ENCODE measurements at regions not wholly inside any gene's neighbourhood (a gene's known extent, or its start where the extent isn't known, plus 50 kb on each side); places are given as distances from the start of the nearest gene placed in this dataset.
A peak's percentile ranks its signal among the peaks of the same experiment; 100 is the strongest.

- DNase-seq, result no peak
Observed at GRCh38 chr7:54810401-54810800, 51.4 kb upstream of the SEC61G start.

GRCh38 chr7:54811041-54811845, 52.2 kb upstream of the SEC61G start:
- no peak for DNase-seq

GRCh38 chr7:54811846-54812254, 52.8 kb upstream of the SEC61G start:
- no peak for DNase-seq

GRCh38 chr7:54812756-54813322, 53.8 kb upstream of the SEC61G start:
- no peak for DNase-seq

DNA sequence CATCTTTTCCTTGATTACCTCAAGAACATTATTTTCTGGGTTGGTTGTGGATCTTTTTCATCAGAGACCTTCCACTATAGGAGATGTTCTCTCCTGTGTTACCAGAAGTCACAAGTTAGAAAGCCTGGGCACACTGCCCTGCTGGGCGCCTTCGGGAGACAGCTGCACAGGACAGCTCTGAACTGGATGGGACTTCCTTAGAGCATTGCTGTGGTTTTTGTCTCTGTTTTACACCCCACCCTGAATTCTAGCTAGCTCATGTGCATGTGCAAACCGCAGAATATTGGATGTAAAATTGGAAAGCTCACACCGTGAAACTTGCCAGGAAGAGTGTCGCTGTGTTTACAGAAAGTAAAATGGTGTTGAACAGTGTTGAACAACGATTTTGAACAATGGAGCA, 54.4 kb upstream of the SEC61G start:
- no peak for DNase-seq

- no peak for DNase-seq
Observed at GRCh38 chr7:54814401-54814800, 55.4 kb upstream of the SEC61G start.

GRCh38 chr7:54817152-54817551, 58.1 kb upstream of the SEC61G start:
- DNase-seq, result no peak

DNA sequence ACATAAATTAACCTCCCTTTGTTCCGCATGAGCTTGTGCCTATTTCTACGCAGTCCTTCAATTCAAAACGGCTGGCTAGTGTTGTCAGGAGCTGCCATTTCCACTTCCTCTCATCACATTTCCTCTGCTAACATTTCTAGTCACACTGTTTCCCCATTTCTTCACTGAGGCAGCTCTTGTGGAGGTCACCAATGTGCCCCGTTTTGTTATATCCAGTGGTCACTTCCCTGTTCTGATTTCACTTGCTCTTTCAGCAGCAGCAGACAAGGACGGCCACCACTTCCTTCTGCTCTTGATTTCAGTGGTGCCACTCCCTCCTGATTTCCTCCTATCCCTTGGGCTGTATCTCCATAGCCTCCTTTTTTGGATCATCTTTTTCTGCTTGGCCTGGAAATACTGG, 64.8 kb upstream of the SEC61G start:
- peak; percentile 27 for DNase-seq

- no peak for DNase-seq
Observed at GRCh38 chr7:54824655-54825054, 65.6 kb upstream of the SEC61G start.

DNA sequence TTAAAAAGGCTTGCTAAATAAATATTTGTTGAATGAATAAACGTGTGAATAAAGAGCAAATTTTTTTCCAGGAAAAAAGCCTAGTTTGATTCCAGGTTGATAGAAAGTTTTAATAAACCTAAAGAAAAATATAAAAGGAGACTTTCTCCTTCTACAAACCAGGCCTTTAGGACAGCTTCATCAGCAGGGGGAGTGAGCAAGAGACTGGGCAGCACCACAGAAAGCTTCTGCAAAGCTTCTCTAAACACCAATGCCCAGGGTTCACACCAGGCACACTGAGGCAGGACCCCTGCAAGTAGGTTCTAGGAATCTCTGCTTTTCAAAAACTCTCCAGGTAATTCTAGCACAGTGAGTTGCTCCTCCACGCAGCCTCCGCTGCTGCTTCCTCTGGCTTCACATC, 66.4 kb upstream of the SEC61G start:
- DNase-seq, result no peak

DNA sequence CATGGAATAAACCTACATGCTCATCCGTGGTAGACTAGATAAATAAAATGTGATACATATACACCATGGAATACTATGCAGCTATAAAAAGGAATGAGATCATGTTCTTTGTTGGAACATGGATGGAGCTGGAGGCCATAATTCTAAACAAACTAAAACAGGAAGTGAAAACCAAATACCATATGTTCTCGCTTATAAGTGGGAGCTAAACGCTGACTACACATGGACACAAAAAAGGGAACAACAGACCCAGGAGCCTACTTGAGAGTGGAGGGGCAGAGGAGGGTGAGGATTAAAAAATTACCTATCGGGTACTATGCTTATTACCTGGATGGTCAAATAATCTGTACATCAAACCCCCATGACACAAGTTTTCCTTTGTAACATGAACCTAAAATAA, 68.7 kb upstream of the SEC61G start:
- no peak for DNase-seq

DNA sequence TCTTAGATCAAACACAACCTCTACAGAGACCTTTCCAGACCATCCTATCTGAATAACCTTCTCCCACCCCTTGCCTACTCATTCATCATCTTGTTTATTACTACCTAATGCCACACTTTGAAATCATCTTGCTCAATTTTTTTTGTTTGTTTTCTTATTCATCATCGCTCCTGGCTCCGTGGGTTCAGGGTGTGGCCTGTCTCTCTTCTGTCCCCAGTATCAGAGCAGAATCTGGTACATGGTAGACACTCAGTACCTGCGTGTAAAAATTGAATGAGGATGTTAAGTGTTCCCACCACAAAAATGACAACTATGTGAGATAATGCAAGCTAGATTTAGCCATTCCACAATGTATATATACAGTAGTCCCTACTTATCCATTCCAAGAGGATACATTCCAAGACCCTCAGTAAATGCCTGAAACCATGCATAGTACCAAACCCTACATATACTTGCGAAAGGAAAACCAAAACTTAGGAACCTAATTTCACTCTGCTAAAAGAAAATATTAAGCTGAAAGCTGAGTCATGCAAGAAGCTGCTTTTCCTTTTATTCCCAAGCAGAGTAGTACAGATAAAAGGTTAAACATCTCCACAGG, 72.1 kb upstream of the SEC61G start:
- no peak for DNase-seq

DNA sequence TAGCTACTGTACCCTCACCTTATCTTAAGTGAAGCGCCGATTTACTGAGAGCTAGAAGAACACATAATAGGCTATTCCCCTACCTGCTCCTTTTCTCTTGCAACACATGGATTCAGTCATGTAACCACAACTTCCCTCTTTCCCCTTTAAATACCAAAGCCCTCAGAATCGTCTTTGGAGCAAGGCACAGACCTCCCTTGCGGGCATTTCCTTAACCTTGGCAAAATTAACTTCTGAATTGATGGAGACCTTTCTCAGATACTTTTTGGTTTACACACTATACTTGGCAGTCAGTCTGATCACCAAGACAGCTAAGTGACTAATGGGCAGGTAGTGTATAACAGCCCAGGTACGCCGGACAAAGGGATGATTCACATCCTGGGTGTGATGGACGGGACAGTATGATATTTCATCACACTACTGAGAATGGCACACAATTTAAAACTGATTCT, 72.7 kb upstream of the SEC61G start:
- DNase-seq, result no peak

DNA sequence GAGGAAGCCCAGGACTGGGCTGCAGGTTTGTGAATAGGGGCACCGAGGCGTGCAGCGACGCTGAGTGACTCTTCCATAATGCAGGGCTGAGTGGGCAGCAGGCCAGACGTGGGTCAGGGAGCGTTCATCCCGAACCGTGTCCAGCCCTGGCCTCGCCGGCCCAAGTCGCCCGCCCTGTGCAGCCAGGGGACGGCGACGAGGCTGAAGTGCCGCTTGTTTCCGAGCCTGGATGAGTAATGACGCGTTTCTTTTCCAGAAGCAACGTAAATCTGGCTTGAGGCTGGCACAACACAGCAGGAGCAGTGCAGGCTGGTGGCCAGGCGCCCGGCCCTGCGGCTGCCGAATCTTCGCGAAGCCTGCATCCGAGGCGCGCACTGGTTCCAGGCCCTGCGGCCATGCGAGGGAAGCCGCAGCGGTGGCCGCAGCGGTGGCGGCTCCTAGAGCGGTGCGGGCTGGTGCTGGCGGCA, 74.0 kb upstream of the SEC61G start:
- no peak for DNase-seq

- no peak for DNase-seq
Observed at GRCh38 chr7:54837168-54837567, 78.2 kb upstream of the SEC61G start.

GRCh38 chr7:54837761-54838160, 78.8 kb upstream of the SEC61G start:
- DNase-seq, result no peak

DNA sequence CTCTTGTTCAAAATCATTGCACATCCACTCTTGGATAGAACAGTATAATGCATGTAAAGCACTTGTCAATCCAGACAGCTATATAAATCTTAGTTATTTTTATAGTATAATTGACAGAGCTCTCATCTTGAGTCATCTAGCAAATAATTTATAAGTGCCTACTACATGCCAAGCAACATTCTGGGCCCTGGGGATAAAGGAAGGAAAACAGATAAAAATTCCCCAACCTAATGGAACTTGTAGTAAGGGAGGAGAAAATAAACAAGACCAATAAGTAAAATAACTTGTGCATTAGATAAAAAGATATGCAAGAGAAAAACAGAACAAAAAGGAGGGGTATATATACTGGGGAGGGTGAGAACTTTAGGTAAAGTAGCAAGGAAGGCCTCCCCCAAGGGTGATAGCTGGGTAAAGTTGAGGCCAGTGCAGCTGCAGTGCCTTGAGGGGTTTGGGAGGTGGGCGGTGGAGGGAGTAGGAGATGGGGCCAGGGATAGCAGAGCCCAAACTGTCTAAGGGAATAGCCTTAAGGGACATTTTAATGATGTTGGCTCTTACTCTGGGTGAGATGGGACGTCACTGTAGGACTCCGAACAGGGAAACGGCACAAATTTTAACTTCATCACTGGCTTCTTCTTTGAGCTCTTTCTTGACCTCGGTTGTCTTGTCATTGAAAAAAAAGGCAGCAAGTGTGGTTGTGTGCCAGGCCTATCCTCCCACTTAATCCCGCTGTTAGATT, 79.3 kb upstream of the SEC61G start:
- no peak for DNase-seq

- peak; percentile 27 for DNase-seq
Observed at GRCh38 chr7:54839575-54840213, 80.7 kb upstream of the SEC61G start.

DNA sequence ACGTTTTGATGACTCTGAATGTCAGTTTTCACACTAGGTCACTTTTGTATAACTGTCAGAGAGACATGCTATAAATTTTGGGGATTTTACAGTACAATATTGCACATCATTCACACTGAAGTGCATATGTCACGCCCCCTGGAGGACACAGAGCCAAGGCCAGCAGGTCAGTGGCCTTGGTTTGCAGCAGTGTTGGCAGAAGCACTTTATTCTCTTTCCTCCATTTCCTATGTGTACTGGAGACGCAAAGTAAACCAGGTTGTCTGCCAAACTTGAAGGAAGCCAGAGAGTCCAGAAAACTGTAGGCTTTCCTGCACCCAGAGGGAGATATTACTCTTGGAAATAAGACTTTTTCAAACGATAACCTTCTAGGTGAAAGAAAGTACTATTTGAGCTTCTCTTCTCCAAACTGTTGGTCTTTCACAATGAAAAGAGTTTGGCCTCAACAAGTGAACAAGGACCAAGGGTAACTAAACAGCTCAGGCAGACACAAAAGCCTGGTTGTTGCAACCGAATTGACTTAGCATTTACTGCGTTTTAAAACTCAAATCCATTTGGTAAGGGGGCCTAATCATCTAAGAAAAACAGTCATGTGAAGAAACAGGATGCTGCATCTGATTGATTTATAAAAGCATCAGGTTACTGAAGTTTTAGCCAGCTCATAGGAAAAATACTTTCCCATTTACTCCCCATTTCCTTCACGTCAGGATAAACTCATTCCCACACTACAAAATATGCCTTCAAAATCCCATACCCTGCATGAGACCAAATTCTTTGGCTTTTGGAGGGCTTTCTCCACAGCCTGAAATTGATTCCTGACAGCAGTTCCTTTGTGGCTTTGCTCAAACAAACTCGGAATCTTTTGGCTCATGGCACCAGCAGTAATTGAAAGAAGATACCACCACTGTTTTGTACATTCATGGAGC, 83.0 kb upstream of the SEC61G start:
- DNase-seq, result no peak

DNA sequence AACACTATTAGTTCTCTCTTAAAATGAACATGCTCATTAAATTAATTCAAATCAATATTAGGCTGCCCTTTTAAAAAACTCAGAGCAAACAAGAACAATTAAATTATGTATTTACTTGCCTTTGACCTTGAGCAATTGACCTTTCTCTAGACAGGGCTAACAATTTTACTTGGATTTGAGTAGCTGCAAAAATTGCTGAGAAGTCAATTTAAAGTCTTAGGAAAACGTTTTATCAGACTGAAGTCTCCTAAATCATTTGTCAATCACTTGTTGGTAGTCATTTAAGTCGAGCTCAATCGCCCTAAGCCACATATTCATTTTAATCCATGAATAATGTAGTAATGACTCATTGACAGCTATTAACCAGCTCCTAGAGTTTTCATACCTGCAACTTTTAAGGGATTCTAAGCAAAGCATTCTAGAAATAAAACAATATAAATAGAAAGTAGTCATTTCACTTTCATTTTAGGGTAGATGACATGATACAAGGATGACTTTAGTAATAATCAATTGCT, 84.9 kb upstream of the SEC61G start:
- no peak for DNase-seq

DNA sequence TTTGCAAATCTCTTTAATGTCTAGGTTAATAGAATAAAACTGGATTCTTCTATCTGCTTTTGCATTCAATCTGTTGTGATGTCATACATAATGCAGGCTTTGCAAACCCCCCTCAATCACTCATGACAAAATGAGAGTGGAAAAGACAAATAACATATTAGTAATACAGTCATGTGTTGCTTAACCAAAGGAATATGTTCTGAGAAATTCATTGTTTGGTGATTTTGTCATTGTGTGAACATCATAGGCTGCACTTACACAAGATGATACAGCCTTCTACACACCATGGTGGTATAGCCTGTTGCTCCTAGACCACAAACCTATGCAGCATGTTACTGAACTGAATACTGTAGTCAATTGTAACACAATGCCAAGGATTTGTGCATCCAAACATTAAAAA, 87.3 kb upstream of the SEC61G start:
- DNase-seq, result no peak

DNA sequence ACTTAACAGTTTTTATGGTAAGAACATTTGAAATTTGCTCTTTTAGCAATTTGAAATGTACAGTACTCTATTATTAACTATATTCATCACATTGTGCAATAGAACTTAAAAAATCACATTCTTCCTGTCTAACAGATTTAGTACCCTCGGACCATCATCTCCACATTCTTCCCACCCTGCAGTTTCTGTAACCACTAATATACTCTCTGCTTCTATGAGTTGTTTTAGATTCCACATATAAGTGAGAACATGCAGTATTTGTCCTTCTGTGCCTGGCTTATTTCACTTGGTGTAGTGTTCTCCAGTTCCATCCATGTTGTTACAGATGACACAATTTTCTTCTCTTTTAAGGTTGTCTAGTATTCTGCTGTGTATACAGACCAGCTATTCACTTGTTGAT, 88.9 kb upstream of the SEC61G start:
- no peak for DNase-seq

Measured in CD4-positive, alpha-beta T cell treated with Interleukin-15 for 1 hour (primary cell).